Pancreas (tissue), 10 donors: ENCODE measurements at regions not wholly inside any gene's neighbourhood (a gene's known extent, or its start where the extent isn't known, plus 50 kb on each side); places are given as distances from the start of the nearest gene placed in this dataset.

Experiments
- ATAC-seq, 4 donors: fragments of 200-7000 bp; cut with Tn5 transposase; one replicate each; pipeline versions ENCODE4 v1.8.0 to v1.9.1; 2020; ENCODE audit warnings: mild to moderate bottlenecking in 4 of 4, moderate library complexity in 4 of 4
- DNase-seq, 6 donors: peaks; one replicate each; pipeline ENCODE4 v3.0.0-alpha.2; 2020
- FAIRE-seq: peaks from 2 replicates; lab custom pipeline; 2012; peaks lifted over from hg19 to GRCh38; lab: Jason Lieb, UNC
- H3K27ac ChIP-seq, 4 donors: fragments of 200-600 bp; sonication (generic); 1 replicate in 3 of 4; 2 replicates in 1 of 4; pipeline versions ENCODE4 v1.5.0 to v1.8.0; 2020
- H3K27me3 ChIP-seq, 4 donors: fragments of 200-600 bp; one replicate each; pipeline ENCODE4 v1.8.0; 2021
- H3K36me3 ChIP-seq, 3 donors: fragments of 200-600 bp; sonication (generic) in 1 of 3; one replicate each; pipeline versions ENCODE4 v1.5.0 to v1.8.0; 2020 to 2021
- H3K4me1 ChIP-seq, 3 donors: fragments of 200-600 bp; one replicate each; pipeline ENCODE4 v1.8.0; 2021
- H3K4me3 ChIP-seq, 4 donors: fragments of 200-600 bp; sonication (generic) in 2 of 4; one replicate each; pipeline versions ENCODE4 v1.5.0 to v1.8.0; 2020 to 2021
- H3K9me3 ChIP-seq, 4 donors: fragments of 200-600 bp; one replicate each; pipeline ENCODE4 v1.8.0; 2021
- WGBS, 2 donors: extraction: QIAGEN DNeasy Blood & Tissue Kit; methylation state at CpG; one replicate each; pipeline ENCODE4 v1.1.7; 2013; 5-methylcytosine and 5-hydroxymethylcytosine counted together
- intact Hi-C, 3 donors: fragments of 100-400 bp; cut with DNase I; formaldehyde crosslinking; loops; one replicate each; pipeline versions ENCODE4 v1.11.1 to v1.14.2; 2022
- TF ChIP-seq, protein P1 (sequence below), 4 donors: fragments of 200-600 bp; sonication (generic) in 3 of 4; IDR thresholded peaks; one replicate each; pipeline versions ENCODE4 v1.5.0 to v1.8.0; 2021; ENCODE audit warnings: antibody characterized with exemption in 4 of 4
- donor health status: healthy with polysubstance abuse.
- donor health status: DM: no; HTN: no; CAD: no; lungs with moderate emphysema.
- donor health status: DM: no; HTN: no; CAD: no.
- donor health status: control.
- donor health status: control.
- donor health status: Bipolar disorder and iron deficiency.
- donor health status: DM: yes; HTN: yes; CAD: no.
- donor health status: DM: no; HTN: no; CAD: no.
- donor health status: DM: no; HTN: no; CAD: no.
- donor health status: DM: yes; HTN: yes; CAD: no.

DNA sequence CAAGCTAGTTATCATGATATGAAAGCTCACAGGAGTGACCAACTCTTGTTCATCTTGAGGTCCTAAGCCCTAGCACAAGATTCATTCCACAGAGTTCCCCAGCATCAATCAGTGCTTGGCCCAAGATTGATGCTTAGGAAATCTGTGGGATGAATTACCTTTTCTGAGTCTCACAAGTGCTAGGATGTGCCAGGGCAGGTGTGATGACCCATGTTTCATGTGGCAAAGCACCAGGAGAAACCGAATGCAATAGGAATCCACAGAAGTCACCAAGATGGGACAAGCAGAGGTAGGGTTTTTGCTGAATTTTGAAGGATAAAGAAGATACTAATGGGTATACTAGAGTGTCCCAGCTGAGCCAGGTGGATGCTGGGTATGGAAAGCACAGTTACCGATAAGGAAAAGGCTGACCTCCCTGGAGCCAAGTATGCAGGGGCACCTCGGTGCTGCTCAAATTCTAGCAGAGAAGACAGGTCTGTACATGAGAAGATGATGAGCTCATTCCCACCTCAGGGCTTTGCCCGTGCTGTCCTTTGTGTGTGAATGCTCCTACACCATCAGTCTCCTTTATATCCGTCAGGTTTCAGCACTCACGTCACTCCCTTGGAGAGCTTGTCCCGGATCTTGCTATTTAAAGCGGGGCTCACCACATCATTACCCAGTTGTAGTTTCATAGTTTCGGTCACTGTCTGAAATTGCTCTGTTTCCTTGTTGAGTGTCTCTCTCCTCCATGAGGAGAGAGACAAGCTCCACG is 168.9 kb upstream of the TSC22D1 start:
- H3K27ac ChIP-seq: no peak overlapping the region
- WGBS, 2 donors: 91 to 97% methylated on average over 10 of the region's 10 CpGs
- no peaks in the 10 kb centered on the region for H3K27me3 ChIP-seq
- TF ChIP-seq, protein P1, sequence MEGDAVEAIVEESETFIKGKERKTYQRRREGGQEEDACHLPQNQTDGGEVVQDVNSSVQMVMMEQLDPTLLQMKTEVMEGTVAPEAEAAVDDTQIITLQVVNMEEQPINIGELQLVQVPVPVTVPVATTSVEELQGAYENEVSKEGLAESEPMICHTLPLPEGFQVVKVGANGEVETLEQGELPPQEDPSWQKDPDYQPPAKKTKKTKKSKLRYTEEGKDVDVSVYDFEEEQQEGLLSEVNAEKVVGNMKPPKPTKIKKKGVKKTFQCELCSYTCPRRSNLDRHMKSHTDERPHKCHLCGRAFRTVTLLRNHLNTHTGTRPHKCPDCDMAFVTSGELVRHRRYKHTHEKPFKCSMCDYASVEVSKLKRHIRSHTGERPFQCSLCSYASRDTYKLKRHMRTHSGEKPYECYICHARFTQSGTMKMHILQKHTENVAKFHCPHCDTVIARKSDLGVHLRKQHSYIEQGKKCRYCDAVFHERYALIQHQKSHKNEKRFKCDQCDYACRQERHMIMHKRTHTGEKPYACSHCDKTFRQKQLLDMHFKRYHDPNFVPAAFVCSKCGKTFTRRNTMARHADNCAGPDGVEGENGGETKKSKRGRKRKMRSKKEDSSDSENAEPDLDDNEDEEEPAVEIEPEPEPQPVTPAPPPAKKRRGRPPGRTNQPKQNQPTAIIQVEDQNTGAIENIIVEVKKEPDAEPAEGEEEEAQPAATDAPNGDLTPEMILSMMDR (IDR thresholded peaks at IDR 0.05): no peak
- peaks cover 7 to 10% (median 9%) of the 10 kb centered on the region in 3 donors for H3K4me1 ChIP-seq
- ATAC-seq (no peak), FAIRE-seq (no peak), DNase-seq (no peak)
- no peak overlapping the region for H3K4me3 ChIP-seq
- H3K36me3 ChIP-seq: no peaks in the 10 kb centered on the region
- intact Hi-C loops: no loop called here
- no peaks in the 10 kb centered on the region for H3K9me3 ChIP-seq

DNA sequence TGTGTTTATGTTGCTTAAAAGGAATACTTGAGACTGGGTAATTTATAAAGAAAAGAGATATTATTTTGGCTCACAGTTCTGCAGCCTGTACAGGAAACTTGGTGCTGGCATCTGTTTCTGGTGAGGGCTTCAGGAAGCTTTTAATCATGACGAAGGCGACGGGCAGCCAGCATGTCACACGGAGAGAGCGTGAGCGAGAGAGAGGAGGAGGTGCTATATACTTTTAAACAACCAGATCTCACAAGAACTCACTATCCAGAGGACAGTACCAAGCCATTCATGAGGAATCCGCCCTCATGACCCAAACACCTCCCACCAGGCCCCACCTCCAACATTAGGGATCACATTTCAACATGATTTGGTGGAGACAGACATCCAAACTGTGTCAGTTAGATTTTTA is 163.4 kb upstream of the TSC22D1 start:
- Histone ChIP-seq H3K36me3 (no peaks in the 10 kb centered on the region), H3K9me3 (no peaks in the 10 kb centered on the region), H3K4me3 (no peak overlapping the region), H3K4me1 (peaks cover 0 to 4% (median 0%) of the 10 kb centered on the region in 3 donors), H3K27me3 (no peaks in the 10 kb centered on the region), H3K27ac (no peak overlapping the region)
- 88 to 89% methylated on average over 7 of the region's 7 CpGs for WGBS, 2 donors
- no peak for DNase-seq
- no peak for FAIRE-seq
- no peak for ATAC-seq
- intact Hi-C loops: no loop called here
- TF ChIP-seq, protein P1 (IDR thresholded peaks at IDR 0.05): no peak

DNA sequence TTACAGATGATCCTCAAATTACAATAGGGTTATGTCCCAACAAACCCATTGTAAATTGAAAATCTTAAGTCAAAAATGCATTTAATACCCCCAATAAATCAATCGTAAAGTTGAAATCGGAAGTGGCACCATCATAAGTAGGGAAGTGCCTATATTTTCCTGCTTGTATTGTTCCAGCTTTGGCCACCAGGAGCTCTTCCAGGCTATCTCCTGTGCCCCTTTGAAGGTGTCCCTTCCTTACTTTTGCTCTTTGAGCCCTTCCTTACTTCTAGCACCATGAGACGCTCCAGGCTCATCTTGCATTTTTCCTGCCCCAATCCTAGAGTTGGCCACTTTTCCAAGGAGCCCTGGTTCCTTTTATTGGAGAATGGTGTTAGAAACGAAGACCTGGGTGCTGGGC is 163.0 kb upstream of the TSC22D1 start:
- H3K4me1 ChIP-seq: peaks cover 0 to 4% (median 0%) of the 10 kb centered on the region in 3 donors
- DNase-seq (no peak), ATAC-seq (no peak), FAIRE-seq (no peak)
- H3K36me3 ChIP-seq: no peaks in the 10 kb centered on the region
- intact Hi-C loops: no loop called here
- no peak overlapping the region for H3K4me3 ChIP-seq
- no peak overlapping the region for H3K27ac ChIP-seq
- 74 to 77% methylated on average over 4 of the region's 4 CpGs for WGBS, 2 donors
- no peaks in the 10 kb centered on the region for H3K27me3 ChIP-seq
- no peaks in the 10 kb centered on the region for H3K9me3 ChIP-seq
- TF ChIP-seq, protein P1 (IDR thresholded peaks at IDR 0.05): no peak

DNA sequence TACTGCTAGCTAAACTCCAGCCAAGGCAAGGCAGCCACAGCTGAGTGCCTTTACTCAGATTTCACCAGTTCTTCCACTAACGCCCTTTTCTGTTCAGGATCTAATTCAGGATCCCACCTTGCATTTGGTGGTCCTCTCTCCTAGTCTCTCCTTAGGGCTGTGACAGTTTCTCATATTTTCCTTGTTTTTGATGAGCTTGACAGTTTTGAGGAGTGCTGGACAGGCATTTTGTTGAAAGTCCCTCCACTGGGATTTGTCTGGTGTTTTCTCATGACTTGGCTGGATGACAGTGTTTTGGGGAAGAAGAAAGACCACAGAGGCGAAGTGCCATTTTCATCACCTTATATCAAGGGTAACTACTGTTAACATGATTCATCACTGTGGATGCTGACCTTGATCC is 162.3 kb upstream of the TSC22D1 start:
- Histone ChIP-seq H3K36me3 (no peaks in the 10 kb centered on the region), H3K9me3 (no peaks in the 10 kb centered on the region), H3K27ac (no peak overlapping the region), H3K4me3 (no peak overlapping the region), H3K27me3 (no peaks in the 10 kb centered on the region), H3K4me1 (peaks cover 0 to 4% (median 0%) of the 10 kb centered on the region in 3 donors)
- TF ChIP-seq, protein P1 (IDR thresholded peaks at IDR 0.05): no peak
- ATAC-seq (no peak), FAIRE-seq (no peak), DNase-seq (no peak)
- 85 to 91% methylated on average over 2 of the region's 2 CpGs for WGBS, 2 donors
- intact Hi-C loops: no loop called here

DNA sequence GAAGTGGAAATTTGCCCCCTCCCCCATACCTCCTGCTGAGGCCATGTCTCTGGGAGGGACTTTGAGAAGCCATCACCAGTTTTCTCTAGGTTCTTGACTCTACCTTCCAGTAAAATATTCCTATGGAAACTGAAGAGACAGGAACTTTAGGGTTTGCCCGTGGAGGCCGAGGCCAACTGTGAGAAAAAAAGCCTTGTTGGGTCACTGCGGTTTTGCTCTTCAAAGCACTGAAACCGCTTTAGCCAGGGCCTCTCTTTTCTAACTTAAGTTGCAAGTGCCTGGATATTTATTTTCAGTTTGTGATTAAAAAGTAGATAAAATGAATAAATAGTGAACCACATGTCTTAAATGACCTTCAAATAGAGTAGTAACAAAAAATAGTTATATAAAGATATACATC is 159.7 kb upstream of the TSC22D1 start:
- DNase-seq (no peak), FAIRE-seq (no peak), ATAC-seq (no peak)
- 60 to 74% methylated on average over 4 of the region's 4 CpGs for WGBS, 2 donors
- Histone ChIP-seq H3K4me3 (no peak overlapping the region), H3K9me3 (no peaks in the 10 kb centered on the region), H3K36me3 (no peaks in the 10 kb centered on the region), H3K4me1 (peaks cover 0 to 4% (median 0%) of the 10 kb centered on the region in 3 donors), H3K27ac (no peak overlapping the region), H3K27me3 (no peaks in the 10 kb centered on the region)
- TF ChIP-seq, protein P1 (IDR thresholded peaks at IDR 0.05): no peak
- intact Hi-C loops: no loop called here
